ENCODE measurements at regions not wholly inside any gene's neighbourhood (a gene's known extent, or its start where the extent isn't known, plus 50 kb on each side); places are given as distances from the start of the nearest gene placed in this dataset.

DNA sequence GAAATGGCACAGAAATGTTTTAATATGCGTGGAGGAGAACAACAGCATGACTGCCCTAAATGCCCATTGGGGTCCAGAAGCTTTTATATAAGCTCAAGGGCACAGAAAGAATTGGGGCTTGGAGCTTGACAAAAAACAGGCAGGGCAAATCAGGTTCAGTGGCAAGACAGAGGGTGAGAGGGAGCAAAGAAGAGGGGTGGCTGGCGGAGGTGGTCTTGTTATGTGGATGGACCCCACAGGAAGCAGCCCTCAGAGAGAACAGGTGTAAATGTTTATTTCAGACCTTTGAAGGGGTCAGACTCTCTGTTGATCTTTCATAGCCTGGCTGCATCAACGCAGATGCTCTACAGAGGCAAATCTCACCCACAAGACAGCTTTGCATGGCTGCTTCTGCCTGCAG lies 213.1 kb upstream of the B3GAT1 start:
- DNase-seq (ENCODE audit: low spot score), result no peak

GRCh38 chr11:134624166-134624920 lies 212.3 kb upstream of the B3GAT1 start:
- DNase-seq (ENCODE audit: low spot score), result no peak

- no peak for DNase-seq (ENCODE audit: low spot score)
Measured at GRCh38 chr11:134623711-134624110, 211.7 kb upstream of the B3GAT1 start.

DNA sequence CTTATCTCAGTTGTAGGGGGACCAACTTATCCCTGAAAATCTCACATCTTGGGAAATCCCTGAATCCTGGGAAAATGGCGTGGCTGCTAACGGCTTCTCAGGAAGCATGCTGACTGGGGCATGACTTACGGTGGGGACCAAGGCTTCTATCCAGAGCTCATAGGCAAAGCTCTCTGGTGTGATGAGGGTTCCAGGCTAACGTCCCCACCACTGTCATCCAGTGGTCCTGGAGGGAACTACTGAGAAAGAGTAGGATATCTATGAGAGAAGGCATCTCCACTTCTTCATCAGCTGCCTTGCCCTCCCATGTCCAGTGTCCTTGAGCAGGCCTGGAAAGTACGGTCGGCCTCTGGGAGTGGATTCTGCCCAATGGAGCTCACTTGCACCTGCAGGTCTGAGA lies 210.4 kb upstream of the B3GAT1 start:
- no peak for DNase-seq (ENCODE audit: low spot score)

GRCh38 chr11:134617360-134617759 lies 205.3 kb upstream of the B3GAT1 start:
- no peak for DNase-seq (ENCODE audit: low spot score)

- no peak for DNase-seq (ENCODE audit: low spot score)
Measured at GRCh38 chr11:134616038-134616437, 204.0 kb upstream of the B3GAT1 start.

DNA sequence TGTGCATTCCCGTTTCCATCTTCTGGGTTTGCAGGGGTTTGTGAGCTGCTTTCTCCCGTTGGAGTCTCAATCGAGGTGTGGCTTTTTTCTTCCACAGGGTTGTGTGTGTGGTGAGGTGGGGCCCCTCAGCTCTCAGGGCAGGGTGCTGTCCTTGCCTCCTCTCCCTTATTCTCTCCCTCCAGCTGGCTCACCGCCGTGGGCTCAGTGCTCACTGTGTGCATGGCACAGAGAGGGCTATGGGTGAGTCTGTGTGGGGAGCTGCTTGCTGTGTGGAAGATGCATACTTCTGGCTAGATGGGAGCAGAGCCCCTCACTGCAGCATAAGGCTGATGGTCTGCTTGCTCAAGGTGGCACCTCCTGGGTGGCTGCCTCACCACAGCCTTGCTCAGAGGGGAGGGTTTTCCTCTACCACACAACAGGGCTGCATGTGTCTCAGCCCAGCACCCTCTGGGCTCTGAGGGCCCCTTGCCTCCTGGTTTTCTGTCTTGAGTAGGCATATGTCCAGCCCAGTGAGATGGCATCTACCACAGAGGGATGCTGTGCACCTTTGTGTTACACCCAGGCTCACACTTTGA lies 203.1 kb upstream of the B3GAT1 start:
- DNase-seq (ENCODE audit: low spot score), result no peak

DNA sequence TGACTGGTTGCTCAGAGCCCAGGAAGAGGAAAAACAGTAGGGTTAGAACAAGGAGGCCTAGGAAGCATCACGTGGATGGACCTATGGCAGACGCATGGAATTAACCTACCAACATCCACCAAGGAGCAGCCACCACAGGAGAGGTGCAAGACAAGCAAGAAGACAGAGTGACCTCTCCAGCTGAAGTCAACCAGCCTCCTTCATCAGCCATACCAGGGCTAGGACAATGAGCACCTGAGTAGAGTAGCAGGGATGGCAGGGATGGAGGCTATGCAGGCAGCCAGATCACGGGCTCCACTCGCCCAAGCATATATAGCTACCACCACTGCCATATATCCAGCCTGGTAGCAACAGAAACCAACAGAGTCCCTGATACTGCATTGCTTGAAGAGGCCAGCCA lies 202.1 kb upstream of the B3GAT1 start:
- DNase-seq (ENCODE audit: low spot score), result no peak

GRCh38 chr11:134613646-134614045 lies 201.6 kb upstream of the B3GAT1 start:
- DNase-seq (ENCODE audit: low spot score), result no peak

- no peak for DNase-seq (ENCODE audit: low spot score)
Measured at GRCh38 chr11:134612140-134613030, 200.3 kb upstream of the B3GAT1 start.

DNA sequence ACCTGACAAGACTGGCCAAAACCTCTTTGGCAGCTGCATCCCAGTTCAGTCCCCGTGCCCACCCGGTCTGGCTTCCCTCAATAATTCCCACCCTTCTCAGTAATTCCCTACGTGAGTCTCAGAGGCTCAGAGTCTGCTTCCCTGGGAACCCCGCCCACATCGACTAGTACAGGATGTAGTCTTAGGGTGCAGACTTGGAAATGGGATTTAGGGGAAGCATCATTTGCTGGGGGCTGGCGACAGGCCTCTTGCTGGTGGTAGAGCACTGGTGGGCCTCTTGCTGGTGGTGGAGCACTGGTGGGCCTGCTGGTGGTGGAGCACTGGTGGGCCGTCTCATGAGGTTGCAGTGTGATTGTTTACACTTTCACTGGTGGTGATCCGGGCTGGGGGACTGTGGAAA lies 199.5 kb upstream of the B3GAT1 start:
- DNase-seq (ENCODE audit: low spot score), result no peak

GRCh38 chr11:134610116-134610910 lies 198.3 kb upstream of the B3GAT1 start:
- DNase-seq (ENCODE audit: low spot score), result no peak

- no peak for DNase-seq (ENCODE audit: low spot score)
Measured at GRCh38 chr11:134609361-134610115, 197.5 kb upstream of the B3GAT1 start.

DNA sequence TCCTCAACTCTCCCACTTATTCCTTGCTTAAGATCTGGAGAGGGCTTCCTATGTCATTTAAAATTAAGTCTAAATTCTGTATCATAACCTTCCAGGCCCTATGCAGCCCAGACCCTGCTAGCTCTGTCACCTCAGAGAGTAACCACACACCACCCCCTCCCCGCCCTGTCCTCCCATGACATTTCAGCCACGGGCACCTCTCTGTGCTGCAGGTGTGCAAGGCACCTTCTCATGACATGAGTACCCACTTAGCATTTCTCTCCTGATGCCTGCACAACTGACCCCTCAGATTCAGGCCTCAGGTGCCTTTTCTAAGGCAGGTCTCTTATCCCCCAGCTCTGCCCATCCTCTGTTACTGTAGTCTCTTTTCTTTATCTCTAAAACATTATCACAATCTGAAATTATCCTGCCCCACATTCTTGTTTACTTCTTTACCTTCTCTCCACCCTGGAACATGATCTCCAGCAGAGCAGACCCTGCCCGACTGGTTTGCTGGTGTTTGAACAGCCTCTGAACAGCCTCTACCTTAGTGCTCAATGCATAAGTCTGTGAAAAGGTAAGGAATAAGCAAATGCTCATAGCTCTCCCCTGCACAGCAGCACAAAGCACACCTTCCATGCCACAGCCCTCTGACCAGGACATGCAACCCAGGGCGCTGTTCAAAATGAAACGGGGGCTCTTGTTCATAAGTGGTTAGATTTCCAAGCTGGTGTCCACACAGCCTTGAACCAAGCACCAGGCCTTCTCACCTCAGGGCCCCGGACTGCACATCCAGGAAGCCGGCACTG lies 196.1 kb upstream of the B3GAT1 start:
- no peak for DNase-seq (ENCODE audit: low spot score)

DNA sequence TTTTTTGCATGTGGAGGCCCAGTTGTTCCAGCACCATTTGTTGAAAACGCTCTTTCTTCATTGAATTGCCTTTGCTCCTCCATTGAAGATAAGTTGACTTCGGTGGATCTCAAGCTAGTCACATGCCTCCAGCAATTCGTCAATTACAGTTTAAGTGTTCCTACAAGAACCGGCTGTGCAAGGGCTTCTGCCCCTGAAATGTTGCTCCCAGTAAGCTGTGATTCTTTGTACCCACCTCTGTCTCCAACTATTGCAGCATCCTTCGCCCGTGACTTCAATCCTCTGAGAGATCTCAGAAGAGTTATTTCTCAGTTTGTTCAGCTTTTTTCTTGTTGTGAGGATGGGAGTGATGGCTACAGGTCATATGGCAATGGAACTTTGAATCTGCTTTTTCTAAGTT lies 194.2 kb upstream of the B3GAT1 start:
- DNase-seq (ENCODE audit: low spot score), result no peak

- no peak for DNase-seq (ENCODE audit: low spot score)
Measured at GRCh38 chr11:134604886-134605285, 192.8 kb upstream of the B3GAT1 start.

GRCh38 chr11:134599299-134599771 lies 187.3 kb upstream of the B3GAT1 start:
- no peak for DNase-seq (ENCODE audit: low spot score)

DNA sequence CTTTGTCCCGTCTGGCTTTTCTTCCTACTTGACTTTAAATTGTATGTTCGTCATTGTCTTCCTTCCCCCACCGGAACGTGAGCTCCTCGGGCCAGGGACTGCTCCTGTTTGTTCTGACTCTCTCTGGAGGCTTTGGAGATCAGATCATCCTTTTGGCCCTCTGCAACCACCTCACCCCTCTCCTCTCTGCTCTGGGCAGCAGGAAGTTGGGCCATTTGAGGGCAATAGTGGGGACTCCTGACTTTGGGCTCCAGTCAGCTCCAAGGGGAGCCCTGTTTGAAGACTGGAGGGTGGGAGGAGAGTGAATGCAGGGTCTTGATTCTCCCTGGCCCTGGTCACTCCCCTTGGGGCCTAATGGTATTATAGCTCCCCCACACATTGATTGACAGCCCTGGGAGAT lies 186.3 kb upstream of the B3GAT1 start:
- no peak for DNase-seq (ENCODE audit: low spot score)

- no peak for DNase-seq (ENCODE audit: low spot score)
Measured at GRCh38 chr11:134597452-134597851, 185.4 kb upstream of the B3GAT1 start.

GRCh38 chr11:134596404-134596803 lies 184.4 kb upstream of the B3GAT1 start:
- no peak for DNase-seq (ENCODE audit: low spot score)

All from cerebellar cortex (tissue), 1 donor.